CD4-positive, alpha-beta T cell treated with Interleukin-2 at 100 ng/mL for 4 hours (primary cell): ENCODE measurements at regions not wholly inside any gene's neighbourhood (a gene's known extent, or its start where the extent isn't known, plus 50 kb on each side); places are given as distances from the start of the nearest gene placed in this dataset.

Experiments used
- DNase-seq: peaks from one replicate; pipeline ENCODE4 v3.0.0-alpha.2; 2020; ENCODE audit warnings: low spot score

DNA sequence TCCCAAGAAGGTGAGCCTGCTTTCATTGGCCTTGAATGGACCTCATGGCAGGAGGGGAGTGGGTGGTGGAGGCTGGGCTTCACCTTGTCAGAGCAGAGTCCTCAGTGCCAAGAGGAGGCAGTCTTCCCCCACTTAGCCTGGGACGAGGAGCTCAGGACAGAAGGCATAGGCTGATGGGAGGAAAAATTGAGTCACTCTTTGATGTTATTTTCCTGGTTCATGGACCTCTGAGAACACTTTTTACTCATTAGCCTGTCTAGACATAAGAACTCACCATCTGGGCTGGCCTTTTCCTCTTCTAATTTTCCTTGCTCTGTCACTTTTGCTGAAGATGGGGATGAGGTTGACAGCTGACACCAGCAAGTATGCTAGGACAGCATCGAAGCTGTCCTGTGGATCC lies 225.7 kb upstream of the TNP1 start:
- DNase-seq, result no peak

- no peak for DNase-seq
Observed at GRCh38 chr2:217081799-217082198, 221.9 kb upstream of the TNP1 start.

DNA sequence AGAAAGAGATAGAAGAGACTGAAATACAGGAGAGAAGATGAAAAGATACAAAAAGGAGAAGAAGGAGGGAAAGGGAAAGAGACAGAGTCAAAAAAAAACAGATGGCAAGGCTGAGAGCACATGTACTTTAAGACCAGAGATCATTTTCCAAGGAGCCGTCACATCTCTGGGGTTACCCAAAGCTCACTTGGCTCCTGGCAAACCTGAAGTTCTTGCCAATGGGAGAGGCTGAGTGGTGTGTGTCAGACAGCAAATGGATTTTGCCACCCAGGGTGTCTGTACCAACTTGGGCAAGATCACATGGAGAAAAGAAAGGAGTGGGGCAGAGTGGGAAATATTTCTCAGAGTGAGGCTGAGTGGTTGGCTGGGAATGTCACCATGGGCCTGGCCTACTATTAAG lies 219.3 kb upstream of the TNP1 start:
- no peak for DNase-seq

GRCh38 chr2:217077831-217078407 lies 218.1 kb upstream of the TNP1 start:
- DNase-seq, result no peak

GRCh38 chr2:217076657-217077232 lies 216.9 kb upstream of the TNP1 start:
- DNase-seq, result no peak

DNA sequence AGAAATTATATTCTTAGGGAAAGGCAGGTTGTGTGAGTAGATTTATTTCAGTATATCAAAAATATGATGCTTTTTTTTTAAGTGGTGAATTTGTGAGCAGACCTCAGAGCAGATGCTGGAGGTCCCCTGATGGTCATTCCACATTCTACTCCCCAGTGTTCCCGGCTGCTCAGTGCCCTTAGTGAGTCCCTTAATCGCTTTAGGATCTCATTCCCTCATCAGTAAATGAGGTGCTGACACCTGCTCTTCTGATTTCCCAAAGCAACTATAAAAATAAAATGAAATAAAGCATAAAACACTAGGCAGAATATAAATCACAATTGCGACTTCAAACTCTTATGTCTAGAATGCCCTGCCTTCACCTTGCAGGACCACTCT lies 216.2 kb upstream of the TNP1 start:
- DNase-seq, result no peak

GRCh38 chr2:217075268-217076057 lies 215.6 kb upstream of the TNP1 start:
- DNase-seq, result no peak

- DNase-seq, result no peak
Observed at GRCh38 chr2:217074576-217075255, 214.9 kb upstream of the TNP1 start.

DNA sequence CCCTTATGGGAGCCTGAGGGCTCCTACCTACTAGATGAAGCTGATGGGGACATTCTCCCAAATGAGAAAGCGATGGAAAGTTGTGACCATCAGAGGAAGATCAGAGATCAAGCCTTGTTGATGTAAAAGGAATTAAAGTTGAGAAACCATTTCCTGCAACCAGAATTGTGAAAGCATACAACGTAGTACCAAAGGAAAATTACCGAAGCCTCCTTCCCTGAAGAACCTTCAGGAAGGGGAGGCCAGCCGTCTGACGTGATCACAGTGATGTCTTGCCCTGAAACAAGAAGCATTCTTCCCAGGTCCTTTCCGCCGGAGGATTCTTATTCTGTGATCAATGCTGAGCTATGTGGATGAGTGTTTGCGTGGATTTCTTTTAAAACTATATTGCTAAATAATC lies 211.6 kb upstream of the TNP1 start:
- DNase-seq, result no peak

- DNase-seq, result no peak
Observed at GRCh38 chr2:217070611-217071010, 210.7 kb upstream of the TNP1 start.

- no peak for DNase-seq
Observed at GRCh38 chr2:217070043-217070430, 210.2 kb upstream of the TNP1 start.

GRCh38 chr2:217069263-217070042 lies 209.6 kb upstream of the TNP1 start:
- no peak for DNase-seq

- DNase-seq, result no peak
Observed at GRCh38 chr2:217068677-217069250, 208.9 kb upstream of the TNP1 start.

DNA sequence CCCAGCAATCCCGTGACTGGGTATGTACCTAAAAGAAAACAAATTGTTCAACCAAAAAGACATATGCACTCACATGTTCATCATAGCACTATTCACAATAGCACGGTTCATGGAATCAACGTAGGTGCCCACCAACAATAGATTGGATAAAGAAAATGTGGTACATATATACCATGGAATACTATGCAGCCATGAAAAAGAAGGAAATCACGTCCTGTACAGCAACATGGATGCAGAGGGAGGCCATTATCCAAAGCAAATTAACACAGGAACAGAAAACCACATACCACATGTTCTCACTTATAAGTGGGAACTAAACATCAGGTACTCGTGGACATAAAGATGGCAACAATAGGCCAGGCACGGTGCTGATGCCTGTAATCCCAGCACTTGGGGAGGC lies 207.9 kb upstream of the TNP1 start:
- no peak for DNase-seq

DNA sequence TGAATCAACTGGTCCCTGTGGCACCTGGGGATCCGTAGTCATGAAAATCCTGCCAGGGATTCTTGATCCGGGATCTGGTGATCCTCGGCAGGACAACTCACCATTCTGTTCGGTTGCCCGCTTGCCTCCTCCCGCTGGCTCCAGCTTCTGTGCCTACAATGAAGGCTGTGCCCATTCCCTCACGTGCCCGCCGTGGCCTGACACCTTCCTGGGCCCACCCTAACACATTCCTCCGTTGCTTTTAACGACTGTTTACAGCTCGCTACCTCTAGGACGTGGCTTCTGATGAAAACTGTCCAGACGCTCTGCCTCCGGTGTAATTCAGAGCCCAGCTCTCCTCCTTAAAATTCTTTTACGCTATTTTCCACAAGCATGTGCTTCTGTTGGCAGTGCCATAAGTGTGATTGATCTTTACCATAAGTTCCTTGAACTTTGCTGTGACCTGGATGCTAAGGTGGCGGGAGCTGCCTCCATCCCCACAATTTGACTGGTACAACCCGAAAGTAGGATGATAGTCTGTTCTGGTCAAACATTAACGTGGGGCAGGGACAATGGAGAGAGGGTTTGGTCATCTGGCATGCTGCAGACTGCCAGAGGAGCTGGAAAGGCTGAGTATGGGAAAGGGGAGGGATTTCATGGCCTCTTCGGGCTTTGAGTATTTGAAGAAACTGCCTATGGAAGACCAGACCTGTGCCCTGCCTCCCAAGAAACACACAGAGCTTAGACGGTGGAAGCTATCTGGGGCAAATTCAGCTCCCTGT lies 206.8 kb upstream of the TNP1 start:
- DNase-seq, result no peak

- DNase-seq, result no peak
Observed at GRCh38 chr2:217065695-217066405, 206.0 kb upstream of the TNP1 start.

DNA sequence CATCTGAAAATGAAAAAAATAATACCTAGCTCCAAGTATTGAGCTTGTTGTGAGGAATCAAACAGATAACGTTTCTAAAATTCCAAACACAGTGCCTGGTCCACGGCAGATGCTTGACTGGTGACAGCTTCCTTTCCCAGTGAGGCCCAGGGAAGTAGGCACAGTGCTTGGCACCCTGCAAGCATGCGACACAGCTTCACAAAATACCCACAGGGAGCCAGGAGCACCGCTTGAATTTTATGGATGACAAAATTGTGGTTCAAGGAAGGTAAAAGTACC lies 205.1 kb upstream of the TNP1 start:
- DNase-seq, result no peak

DNA sequence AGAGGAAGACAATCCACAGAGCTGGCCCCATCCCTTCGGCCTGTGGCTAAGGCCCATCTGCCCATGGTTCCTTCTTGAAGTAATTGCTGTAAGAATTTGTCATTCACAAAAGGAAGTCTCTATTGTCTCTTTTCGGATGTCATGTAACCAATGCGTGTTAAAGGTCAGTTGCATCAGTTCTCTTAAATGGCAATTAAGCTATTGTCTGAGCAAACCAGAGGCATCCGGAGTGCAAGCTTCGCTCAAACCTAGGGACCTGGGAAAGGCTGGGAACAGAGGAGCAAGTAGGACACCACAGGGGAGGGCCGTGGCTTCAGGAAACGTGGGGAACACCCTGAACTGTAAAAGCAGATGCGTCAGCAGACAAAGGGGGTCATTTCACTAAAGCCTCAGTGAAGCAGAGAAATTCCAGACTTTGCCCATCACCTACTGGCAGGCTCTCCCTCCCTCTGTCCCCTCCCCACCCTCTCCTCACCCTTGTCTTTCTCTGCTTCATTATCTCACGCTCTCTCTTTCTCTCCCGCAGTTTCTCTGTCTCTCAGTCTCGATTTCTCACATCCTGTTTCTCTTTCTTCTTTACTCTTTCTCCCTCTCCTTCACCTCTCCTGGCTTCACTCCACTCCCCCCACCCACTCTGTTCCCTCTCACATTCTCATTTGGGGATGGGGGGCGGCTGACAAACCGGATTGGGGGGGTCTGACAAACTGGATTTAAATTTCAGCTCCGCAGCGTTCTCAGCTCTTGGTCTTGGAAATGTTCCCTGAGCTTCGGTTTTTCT lies 204.6 kb upstream of the TNP1 start:
- DNase-seq, result no peak

- no peak for DNase-seq
Observed at GRCh38 chr2:217063238-217063755, 203.4 kb upstream of the TNP1 start.

DNA sequence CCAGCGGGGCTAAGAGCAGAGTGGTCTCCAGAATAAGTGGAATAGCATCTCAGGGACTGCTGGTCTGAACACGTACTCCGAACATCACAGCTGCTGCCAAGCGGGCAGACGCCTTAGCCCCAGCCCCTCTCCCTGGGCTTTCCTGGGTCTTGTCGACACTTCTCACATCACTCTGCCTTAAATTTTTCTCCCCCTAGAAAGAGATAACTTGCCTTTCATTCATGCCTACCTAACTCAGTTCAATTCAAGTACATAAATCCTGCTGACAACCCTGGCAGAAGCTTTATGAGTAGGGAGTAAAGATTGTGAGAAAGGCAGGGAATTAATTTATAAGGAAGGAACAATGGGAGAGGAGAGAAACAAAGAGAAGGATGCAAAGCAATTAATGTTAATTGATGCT lies 202.9 kb upstream of the TNP1 start:
- DNase-seq, result no peak
